ENCODE measurements at regions not wholly inside any gene's neighbourhood (a gene's known extent, or its start where the extent isn't known, plus 50 kb on each side); places are given as distances from the start of the nearest gene placed in this dataset.

DNA sequence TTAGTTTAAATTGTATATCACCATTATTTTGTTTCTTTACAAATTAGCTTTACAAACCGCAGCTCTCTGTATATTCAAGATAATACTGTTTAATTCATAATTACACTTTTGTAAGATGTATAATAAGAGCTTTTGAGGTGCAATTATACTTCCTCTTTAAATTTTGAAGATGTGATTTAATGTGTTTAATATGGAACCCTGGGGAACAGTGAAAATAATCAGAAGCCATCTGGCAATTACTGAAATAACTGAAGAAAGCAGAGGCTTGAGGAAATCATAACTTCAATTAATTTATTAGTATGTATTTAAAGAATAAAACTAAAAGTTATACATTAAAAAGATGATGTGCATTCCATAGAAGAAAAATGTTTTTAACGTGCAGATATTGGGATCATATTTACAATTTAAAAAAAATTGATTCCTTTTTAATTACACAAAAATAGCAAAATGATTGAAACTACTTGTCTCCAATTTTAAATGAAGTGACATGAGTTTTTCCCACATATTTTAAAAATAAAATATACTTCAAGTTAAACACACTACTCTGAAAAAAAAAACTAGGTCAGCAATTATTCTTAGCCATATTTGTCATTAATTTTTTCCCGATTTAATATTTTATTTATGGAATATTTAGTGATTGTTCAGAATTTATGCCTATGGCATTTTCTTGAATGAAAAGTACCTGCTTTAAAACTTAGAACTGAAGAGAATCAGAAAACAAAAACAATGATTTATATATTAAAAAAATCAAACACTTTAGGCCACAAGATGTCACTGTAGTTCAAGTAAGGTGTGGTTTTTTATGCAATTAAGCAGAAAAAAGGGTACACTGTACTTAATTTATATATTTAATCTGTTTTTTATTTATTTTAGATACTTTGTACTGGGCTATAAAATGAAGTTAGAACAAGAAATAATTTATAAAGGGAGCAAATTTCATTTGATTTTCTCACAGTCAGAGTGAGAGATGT, 942.7 kb upstream of the NDST4 start:
- H3K4me3 ChIP-seq, result no peak overlapping the region
- no peaks in the 10 kb centered on the region for H3K9me3 ChIP-seq (replicated peaks)
- H3K36me3 ChIP-seq, result no peaks in the 10 kb centered on the region
- no peak for DNase-seq (ENCODE audit: low read depth in 1 of 2, low spot score in 2 of 2)
- no peaks in the 10 kb centered on the region for H3K4me1 ChIP-seq (replicated peaks)
- H3K27me3 ChIP-seq (replicated peaks), result no peaks in the 10 kb centered on the region
- H3K27ac ChIP-seq, result no peak overlapping the region

DNA sequence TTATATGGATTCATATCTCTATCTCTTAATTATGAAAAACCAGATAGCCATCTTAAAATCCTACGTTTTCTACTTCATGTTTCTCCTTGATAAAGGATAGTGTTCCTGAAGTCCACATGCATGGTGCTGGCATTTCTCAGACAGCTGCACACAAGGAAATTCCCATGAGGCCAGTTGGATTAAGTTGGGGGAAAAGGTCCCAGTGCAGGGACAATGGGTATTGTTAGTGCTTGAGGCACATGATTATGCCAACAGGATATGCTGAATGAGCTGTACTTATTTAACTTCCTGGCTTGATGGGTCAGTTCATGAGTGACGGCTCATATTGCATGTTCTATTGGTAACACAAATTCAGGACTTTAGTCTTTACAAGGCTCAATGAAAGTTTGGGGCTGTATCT, 913.9 kb upstream of the NDST4 start:
- H3K4me3 ChIP-seq, result no peak overlapping the region
- H3K36me3 ChIP-seq, result no peaks in the 10 kb centered on the region
- H3K27ac ChIP-seq, result no peak overlapping the region
- no peak for DNase-seq (ENCODE audit: low read depth in 1 of 2, low spot score in 2 of 2)
- no peaks in the 10 kb centered on the region; the same call in 1 of the 2 replicates for H3K9me3 ChIP-seq (replicated peaks)
- no peaks in the 10 kb centered on the region for H3K27me3 ChIP-seq (replicated peaks)
- no peaks in the 10 kb centered on the region for H3K4me1 ChIP-seq (replicated peaks)

DNA sequence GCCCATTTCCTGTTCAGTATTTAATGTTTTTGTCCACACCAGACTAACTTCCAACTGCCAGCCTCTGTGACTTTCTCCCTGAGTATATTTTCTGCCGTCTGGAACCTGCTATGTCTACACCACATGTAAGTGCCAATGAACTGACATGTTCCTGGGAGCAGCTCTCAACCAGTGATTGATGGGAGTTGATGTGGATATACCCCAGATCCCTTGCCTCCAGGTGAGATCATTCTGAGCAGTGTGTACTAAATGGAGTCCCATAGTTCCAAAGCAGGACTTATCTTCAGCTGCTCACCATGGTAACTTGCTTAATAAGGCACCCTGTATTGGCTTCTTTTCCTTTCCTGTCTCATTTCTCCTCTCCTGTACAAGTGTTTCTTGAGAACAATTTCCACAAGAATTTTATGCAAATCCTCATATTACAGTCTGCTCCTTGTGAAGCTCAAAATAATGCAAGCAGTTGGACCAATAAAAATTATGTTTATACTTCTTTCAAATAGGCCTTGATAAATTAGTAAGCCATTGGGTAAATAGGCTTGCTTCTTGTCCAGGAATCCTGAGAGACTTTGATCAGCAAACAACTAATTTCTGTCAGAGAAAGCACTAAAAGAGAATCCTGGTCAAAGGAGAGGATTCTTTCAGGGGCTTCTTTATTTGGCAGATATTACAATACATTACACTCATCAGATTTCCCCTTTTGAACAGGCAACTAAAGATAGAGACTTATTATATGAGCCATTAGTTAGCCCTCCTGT, 911.7 kb upstream of the NDST4 start:
- Histone ChIP-seq H3K9me3 (replicated peaks) (no peaks in the 10 kb centered on the region; the same call in 1 of the 2 replicates), H3K36me3 (no peaks in the 10 kb centered on the region), H3K4me1 (replicated peaks) (no peaks in the 10 kb centered on the region), H3K27ac (no peak overlapping the region), H3K4me3 (no peak overlapping the region), H3K27me3 (replicated peaks) (no peaks in the 10 kb centered on the region)
- no peak for DNase-seq (ENCODE audit: low read depth in 1 of 2, low spot score in 2 of 2)

DNA sequence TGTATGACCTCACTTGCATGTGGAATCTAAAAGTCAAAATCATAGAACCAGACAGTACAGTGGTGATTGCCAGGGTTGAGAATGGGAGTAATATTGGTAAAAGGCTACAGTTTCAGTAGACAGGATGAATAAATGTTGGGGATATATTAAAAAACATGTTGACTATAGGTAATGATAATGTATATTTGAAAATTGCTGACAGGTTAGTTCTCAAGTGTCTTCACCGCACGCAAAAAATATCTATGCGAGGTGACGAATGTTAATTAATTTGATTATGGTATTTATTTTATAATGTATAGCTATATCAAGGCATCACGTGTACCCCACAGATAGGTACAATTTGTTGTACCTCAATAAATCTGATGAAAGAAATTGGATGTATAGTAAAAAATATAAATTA, 909.6 kb upstream of the NDST4 start:
- H3K9me3 ChIP-seq (replicated peaks), result peaks cover 4% of the 10 kb centered on the region; the same call in 1 of the 2 replicates

DNA sequence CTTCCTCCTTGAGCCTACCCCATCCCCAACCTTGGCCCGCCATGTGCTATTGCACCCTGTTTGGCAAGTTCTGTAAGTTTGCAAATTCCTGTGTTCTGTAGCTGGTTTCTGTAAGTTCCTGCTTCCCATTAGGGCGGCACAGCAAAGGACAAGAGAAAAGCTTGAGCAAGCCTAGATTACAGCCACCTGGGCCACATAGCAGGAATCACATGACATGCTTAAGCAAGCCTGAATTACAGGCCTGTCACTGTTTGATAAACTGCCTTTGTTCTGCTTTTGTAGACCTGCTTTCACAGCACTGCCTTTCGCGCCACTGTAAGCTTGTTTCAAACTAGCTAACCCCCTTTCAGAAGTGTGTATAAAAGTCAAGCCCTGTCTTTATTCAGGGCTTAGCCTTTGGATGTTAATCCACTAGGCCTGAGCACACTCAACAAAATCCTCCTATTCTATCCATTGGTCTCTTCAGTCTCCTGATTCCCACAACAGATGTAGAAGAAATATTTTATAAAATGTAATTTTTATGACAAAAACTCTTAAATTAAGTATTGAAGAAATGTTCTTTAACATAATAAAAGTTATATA, 906.8 kb upstream of the NDST4 start:
- Histone ChIP-seq H3K4me3 (no peak overlapping the region), H3K27me3 (replicated peaks) (no peaks in the 10 kb centered on the region), H3K36me3 (no peaks in the 10 kb centered on the region), H3K4me1 (replicated peaks) (no peaks in the 10 kb centered on the region), H3K27ac (no peak overlapping the region), H3K9me3 (replicated peaks) (peaks cover 8% of the 10 kb centered on the region)
- no peak for DNase-seq (ENCODE audit: low read depth in 1 of 2, low spot score in 2 of 2)

More for the DNA sequence above, 909.6 kb upstream of the NDST4 start:
- no peak overlapping the region for H3K4me3 ChIP-seq
- no peaks in the 10 kb centered on the region for H3K4me1 ChIP-seq (replicated peaks)
- no peak overlapping the region for H3K27ac ChIP-seq
- no peak for DNase-seq (ENCODE audit: low read depth in 1 of 2, low spot score in 2 of 2)
- H3K36me3 ChIP-seq, result no peaks in the 10 kb centered on the region
- no peaks in the 10 kb centered on the region for H3K27me3 ChIP-seq (replicated peaks)

DNA sequence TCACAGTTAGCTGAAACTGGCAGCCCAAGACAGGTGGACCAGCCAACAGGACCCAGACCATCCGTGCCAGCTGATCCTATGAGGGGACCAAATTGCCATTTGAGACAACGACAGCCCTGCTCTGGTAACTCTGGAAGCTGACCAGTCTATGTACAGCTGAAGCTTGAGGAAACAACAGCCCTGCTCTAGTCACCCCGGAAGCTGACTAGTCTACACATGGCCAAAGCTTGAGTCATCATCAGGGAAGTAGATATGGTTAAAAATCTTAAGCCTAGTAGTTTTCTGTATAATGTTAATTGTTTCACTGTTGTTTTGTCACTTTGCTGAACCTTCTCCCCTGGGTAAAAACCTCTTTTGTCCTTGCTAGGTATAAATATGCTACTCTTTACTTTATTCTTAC, 905.4 kb upstream of the NDST4 start:
- H3K27me3 ChIP-seq (replicated peaks), result no peaks in the 10 kb centered on the region
- DNase-seq (ENCODE audit: low read depth in 1 of 2, low spot score in 2 of 2), result no peak

DNA sequence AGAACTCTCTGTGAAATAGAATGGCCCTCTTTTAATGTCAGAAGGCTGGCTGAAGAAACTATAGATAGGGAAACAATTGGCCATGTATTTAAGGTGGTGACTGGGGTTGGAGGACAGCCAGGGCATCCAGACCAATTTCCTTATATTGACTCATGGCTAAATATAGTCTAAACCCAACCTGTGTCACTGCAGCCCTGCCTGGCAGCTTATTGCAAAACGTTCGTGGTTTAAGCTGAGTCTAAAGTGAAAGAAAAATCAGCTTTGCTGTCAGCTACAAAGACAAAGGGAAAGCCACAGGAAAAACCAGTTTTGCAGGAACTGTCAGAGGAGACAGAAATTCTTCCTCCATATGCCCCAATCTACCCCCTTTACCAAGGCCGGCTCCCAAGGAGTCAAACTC, 902.8 kb upstream of the NDST4 start:
- H3K4me1 ChIP-seq (replicated peaks), result no peaks in the 10 kb centered on the region
- no peaks in the 10 kb centered on the region for H3K36me3 ChIP-seq
- peaks cover 8% of the 10 kb centered on the region for H3K9me3 ChIP-seq (replicated peaks)
- DNase-seq (ENCODE audit: low read depth in 1 of 2, low spot score in 2 of 2), result no peak
- no peaks in the 10 kb centered on the region for H3K27me3 ChIP-seq (replicated peaks)
- no peak overlapping the region for H3K27ac ChIP-seq
- no peak overlapping the region for H3K4me3 ChIP-seq

More for the DNA sequence above, 905.4 kb upstream of the NDST4 start:
- Histone ChIP-seq H3K27ac (no peak overlapping the region), H3K9me3 (replicated peaks) (peaks cover 8% of the 10 kb centered on the region), H3K36me3 (no peaks in the 10 kb centered on the region), H3K4me3 (no peak overlapping the region), H3K4me1 (replicated peaks) (no peaks in the 10 kb centered on the region)

DNA sequence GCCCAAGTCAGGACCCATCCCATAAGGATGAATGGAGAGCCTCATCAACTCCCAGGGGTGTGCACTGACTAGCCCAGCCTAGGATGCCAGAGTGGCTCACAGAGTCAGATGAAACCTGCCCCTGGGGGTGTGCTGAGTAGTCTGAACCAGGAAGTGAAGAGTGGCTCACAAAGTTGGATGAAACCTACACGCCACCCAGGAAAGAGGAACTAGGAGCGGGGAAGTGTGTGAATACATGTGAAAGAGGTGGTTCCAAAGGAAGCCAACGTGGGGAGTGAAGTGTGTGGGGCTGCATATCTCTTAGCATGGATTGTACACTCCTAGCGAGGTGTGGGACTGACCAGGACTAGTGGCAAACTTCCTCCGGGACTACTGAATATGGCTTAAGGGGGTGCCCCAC, 902.1 kb upstream of the NDST4 start:
- peaks cover 8% of the 10 kb centered on the region for H3K9me3 ChIP-seq (replicated peaks)

DNA sequence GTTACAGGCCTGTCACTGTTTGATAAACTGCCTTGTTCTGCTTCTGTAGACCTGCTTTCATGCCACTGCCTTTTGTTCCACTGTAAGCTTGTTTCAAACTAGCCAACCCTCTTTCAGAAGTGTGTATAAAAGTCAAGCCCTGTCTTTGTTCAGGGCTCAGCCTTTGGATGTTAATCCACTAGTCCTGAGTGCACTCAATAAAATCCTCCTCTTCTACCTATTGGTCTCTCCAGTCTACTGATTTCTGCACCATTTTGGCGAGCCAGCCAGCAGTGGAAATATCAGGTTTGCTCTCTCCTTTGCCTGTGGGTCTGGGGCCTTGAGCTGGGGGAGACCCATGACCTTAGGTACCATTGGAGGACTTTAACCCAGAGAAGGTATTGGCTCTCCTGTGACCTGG, 901.6 kb upstream of the NDST4 start:
- Histone ChIP-seq H3K9me3 (replicated peaks) (peaks cover 8% of the 10 kb centered on the region), H3K36me3 (no peaks in the 10 kb centered on the region), H3K27ac (no peak overlapping the region), H3K4me3 (no peak overlapping the region), H3K4me1 (replicated peaks) (no peaks in the 10 kb centered on the region), H3K27me3 (replicated peaks) (no peaks in the 10 kb centered on the region)
- no peak for DNase-seq (ENCODE audit: low read depth in 1 of 2, low spot score in 2 of 2)

More for the DNA sequence above, 902.1 kb upstream of the NDST4 start:
- Histone ChIP-seq H3K4me3 (no peak overlapping the region), H3K27ac (no peak overlapping the region), H3K4me1 (replicated peaks) (no peaks in the 10 kb centered on the region), H3K36me3 (no peaks in the 10 kb centered on the region), H3K27me3 (replicated peaks) (no peaks in the 10 kb centered on the region)
- DNase-seq (ENCODE audit: low read depth in 1 of 2, low spot score in 2 of 2), result no peak

DNA sequence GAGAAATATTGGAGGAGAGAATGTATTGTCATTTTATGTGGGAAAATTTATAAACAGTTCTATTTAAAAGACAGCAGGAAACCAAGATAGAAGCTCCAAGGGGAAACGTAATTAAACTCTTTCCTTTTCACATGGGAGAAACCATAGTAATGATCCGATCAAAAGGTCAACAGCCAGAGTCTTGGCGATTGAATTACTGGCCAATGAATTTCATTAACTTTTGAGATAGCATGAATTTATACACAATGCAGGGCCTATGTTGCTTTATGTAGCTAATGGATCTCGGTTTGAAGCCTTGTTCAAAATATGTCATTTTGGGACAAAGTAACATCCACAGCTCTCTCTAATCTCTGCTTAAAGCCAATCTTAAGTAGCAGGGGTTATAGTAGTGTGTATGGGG, 897.5 kb upstream of the NDST4 start:
- no peaks in the 10 kb centered on the region for H3K36me3 ChIP-seq
- H3K27ac ChIP-seq, result no peak overlapping the region
- H3K4me1 ChIP-seq (replicated peaks), result no peaks in the 10 kb centered on the region
- DNase-seq (ENCODE audit: low read depth in 1 of 2, low spot score in 2 of 2), result no peak
- H3K9me3 ChIP-seq (replicated peaks), result peaks cover 4% of the 10 kb centered on the region; the same call in 1 of the 2 replicates
- no peak overlapping the region for H3K4me3 ChIP-seq
- H3K27me3 ChIP-seq (replicated peaks), result no peaks in the 10 kb centered on the region

DNA sequence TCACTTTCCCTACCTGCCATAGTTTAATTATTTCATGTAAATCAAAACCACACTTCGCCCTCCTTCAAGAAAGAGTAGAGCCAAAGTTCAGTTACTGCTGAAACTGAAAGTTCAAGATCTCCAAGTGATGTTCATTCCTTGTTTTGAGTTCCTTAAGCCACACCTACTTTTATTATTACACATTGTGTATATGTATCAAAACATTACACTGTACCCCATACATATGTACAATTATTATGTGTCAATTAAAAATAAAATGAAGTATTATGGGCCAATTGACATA, 892.3 kb upstream of the NDST4 start:
- H3K27me3 ChIP-seq (replicated peaks), result no peaks in the 10 kb centered on the region
- H3K4me1 ChIP-seq (replicated peaks), result no peaks in the 10 kb centered on the region
- H3K9me3 ChIP-seq (replicated peaks), result no peaks in the 10 kb centered on the region
- H3K36me3 ChIP-seq, result no peaks in the 10 kb centered on the region
- no peak overlapping the region for H3K4me3 ChIP-seq
- no peak for DNase-seq (ENCODE audit: low read depth in 1 of 2, low spot score in 2 of 2)
- H3K27ac ChIP-seq, result no peak overlapping the region

DNA sequence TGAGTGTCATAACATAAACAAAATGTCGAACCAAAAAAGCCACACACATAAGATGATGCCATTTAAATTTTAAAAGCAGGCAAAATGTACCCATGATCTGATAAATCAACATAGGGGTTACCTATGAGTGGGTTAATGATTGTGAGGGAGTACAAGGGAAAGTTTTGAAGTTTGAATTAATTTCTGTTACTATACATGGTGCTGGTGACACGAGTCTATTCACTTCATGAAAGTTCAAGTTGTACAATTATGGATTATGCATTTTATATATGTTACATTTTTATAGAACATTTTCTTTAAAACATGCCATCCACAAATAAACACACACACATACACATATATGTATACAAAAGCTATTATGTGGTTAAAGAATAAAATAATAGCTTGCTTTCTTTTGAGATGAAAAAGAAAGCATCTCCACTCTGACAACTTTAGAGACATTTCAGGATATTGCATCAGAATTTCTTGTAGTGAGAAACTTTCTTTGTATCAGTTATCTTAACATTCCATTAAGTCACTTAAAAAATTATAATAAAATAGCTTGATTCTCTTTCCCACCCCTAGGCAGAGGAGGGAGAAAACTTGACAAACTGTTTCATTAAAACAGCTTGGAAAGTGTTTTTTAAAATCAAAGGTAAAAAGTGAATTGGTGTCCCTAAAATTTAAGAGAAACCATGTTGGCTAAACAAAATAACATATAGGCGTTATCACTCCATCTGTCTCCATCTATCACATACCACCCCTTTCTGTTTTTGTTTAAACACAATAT, 891.8 kb upstream of the NDST4 start:
- Histone ChIP-seq H3K36me3 (no peaks in the 10 kb centered on the region), H3K27ac (no peak overlapping the region), H3K27me3 (replicated peaks) (no peaks in the 10 kb centered on the region), H3K4me1 (replicated peaks) (no peaks in the 10 kb centered on the region), H3K9me3 (replicated peaks) (no peaks in the 10 kb centered on the region), H3K4me3 (no peak overlapping the region)
- no peak for DNase-seq (ENCODE audit: low read depth in 1 of 2, low spot score in 2 of 2)

DNA sequence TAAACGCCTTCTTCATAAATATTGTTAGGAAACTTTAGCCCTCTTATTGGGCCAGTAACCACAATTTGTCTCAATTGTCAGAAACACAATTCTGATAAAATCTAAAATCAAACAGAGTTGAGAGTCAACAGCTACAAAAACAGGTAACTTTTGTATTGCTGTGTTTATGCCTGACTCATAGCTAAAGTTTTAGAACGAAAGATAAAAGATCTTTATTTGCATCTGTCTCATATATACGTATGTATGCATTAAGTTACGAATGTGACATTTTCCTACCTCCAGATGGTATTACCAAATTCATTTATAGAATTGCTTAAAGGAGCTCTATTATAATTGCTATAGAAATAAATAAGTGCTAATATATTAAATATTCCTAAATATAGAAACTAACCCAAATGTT, 887.9 kb upstream of the NDST4 start:
- Histone ChIP-seq H3K27ac (no peak overlapping the region), H3K36me3 (no peaks in the 10 kb centered on the region), H3K4me3 (no peak overlapping the region), H3K9me3 (replicated peaks) (no peaks in the 10 kb centered on the region), H3K4me1 (replicated peaks) (no peaks in the 10 kb centered on the region), H3K27me3 (replicated peaks) (no peaks in the 10 kb centered on the region)
- DNase-seq (ENCODE audit: low read depth in 1 of 2, low spot score in 2 of 2), result no peak
